ENCODE measurements at regions not wholly inside any gene's neighbourhood (a gene's known extent, or its start where the extent isn't known, plus 50 kb on each side); places are given as distances from the start of the nearest gene placed in this dataset.

DNA sequence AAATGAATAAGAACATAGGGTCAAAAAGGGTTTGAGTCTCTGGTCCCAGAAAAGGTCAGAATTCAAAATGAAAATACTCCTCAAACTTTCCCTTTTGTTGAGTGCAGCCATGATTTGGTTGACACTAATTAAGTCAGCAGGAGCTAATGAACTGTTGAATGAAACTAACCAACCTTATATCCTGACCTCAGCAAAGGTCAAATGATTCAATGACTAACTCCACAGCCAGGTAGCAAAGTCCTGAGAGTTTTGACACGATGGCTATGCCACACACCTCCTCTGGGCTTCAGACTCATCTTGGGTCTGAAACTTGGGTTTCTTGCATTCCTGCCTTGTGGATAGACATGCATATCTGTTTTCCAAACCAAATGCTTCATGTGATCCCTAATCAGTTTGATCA lies 172.3 kb downstream of the INO80D start:
- Histone ChIP-seq H3K27ac (ENCODE audit: low read depth, low read length) (no peak overlapping the region), H3K4me1 (ENCODE audit: insufficient read depth, low read length) (peaks cover 49% of the 10 kb centered on the region), H3K9ac (ENCODE audit: low read length) (no peak overlapping the region), H3K36me3 (ENCODE audit: insufficient read depth, low read length) (no peaks in the 10 kb centered on the region), H3K27me3 (ENCODE audit: control insufficient read depth in 1 of 2, insufficient read depth in 2 of 2, low read length in 2 of 2) (no peaks in the 10 kb centered on the region), H3K4me3 (ENCODE audit: low read depth in 1 of 2, low read length in 2 of 2) (no peak overlapping the region), H3K9me3 (ENCODE audit: low read length) (no peaks in the 10 kb centered on the region)

DNA sequence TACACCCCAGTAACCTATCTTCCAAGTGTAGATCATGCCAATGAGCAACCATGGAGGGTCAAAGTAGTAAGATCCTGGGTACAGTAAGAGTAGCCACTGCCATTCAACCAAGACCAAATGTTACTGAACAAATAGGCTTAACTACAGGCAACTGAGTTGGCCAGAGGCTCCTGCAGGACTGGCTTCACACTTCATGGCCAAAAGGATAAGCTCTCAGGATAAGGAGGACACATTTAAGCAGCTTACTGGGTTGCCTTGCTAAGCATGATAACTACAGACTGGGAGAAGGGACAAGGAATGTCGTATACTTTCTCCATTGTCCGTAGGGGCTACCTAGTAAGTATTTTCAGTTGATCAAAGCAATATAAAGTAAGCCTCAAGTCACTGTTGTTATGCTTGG lies 174.7 kb downstream of the INO80D start:
- no peak overlapping the region for H3K4me3 ChIP-seq (ENCODE audit: low read depth in 1 of 2, low read length in 2 of 2)
- no peaks in the 10 kb centered on the region for H3K36me3 ChIP-seq (ENCODE audit: insufficient read depth, low read length)
- no peaks in the 10 kb centered on the region for H3K27me3 ChIP-seq (ENCODE audit: control insufficient read depth in 1 of 2, insufficient read depth in 2 of 2, low read length in 2 of 2)

DNA sequence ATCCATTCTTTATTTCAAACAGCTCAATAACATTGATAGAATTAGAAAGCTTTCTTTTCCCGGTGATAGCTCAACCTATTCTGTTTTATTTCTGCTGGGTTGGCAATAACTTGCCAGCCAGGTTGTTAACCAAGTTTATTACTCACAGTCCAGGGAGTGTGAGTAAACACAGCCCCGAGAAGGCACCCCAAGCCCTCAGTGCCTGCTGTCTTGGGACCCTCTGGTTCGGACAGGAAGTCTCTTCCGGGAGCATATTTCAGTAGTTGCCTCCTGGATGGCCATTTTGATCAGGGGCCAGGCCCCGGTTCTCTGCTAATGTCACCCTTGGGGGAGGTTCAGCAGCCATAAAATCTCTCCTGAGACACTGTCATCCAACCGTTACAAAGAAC lies 176.8 kb downstream of the INO80D start:
- Histone ChIP-seq H3K4me1 (ENCODE audit: insufficient read depth, low read length) (peaks cover 38% of the 10 kb centered on the region), H3K4me3 (ENCODE audit: low read depth in 1 of 2, low read length in 2 of 2) (no peak overlapping the region), H3K27ac (ENCODE audit: low read depth, low read length) (peak overlapping the region; percentile 73), H3K27me3 (ENCODE audit: control insufficient read depth in 1 of 2, insufficient read depth in 2 of 2, low read length in 2 of 2) (no peaks in the 10 kb centered on the region), H3K36me3 (ENCODE audit: insufficient read depth, low read length) (no peaks in the 10 kb centered on the region), H3K9me3 (ENCODE audit: low read length) (no peaks in the 10 kb centered on the region), H3K9ac (ENCODE audit: low read length) (no peak overlapping the region)

More for the DNA sequence above, 174.7 kb downstream of the INO80D start:
- H3K9ac ChIP-seq (ENCODE audit: low read length) = no peak overlapping the region
- H3K4me1 ChIP-seq (ENCODE audit: insufficient read depth, low read length) = peaks cover 57% of the 10 kb centered on the region
- no peaks in the 10 kb centered on the region for H3K9me3 ChIP-seq (ENCODE audit: low read length)
- no peak overlapping the region for H3K27ac ChIP-seq (ENCODE audit: low read depth, low read length)

DNA sequence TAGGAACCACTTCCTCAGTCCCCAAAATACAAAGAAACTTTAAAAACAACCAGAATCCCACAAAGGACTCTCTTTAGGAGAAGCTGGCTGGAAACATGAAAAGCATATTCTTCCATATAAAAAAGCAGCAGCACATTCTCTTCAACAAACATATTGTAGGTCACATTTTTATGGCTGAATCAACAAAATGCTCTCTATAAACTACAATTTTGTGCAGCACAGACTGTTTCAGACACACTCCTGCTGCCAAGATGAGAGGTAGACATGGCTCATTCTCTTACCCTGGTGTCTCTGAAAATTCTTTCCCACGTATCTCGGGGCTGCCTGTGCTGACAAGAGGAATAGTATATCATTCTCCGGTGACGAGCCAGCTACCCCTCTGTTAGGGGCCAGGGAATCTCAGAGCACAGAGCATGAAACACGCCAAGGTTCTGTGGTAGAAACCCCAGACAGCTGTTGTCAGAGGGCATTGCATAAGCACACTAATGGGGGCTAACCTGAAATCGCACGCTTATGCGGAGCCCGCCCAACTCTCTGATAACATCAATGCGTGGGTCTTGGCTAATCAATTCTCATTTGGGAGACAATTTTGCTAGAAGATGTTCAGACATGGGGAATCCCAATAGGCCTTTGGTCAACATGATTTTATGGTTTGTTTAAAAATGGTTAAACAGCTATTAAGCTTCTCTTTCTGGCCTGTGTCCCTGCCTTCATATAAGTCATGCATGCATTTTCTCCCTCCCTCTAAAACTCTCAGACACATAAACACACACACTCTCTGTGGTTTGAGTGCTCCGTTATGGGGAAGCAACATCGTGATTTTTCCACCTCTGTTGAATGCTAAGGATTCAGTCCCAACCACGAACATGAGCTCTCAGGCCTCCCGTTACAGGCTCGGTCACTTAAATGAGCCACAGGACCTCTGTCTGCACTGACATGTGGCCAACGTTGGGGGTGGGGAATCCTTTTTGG lies 177.5 kb downstream of the INO80D start:
- Histone ChIP-seq H3K4me3 (ENCODE audit: low read depth in 1 of 2, low read length in 2 of 2) (no peak overlapping the region), H3K27ac (ENCODE audit: low read depth, low read length) (peak overlapping the region; percentile 73), H3K9me3 (ENCODE audit: low read length) (no peaks in the 10 kb centered on the region), H3K36me3 (ENCODE audit: insufficient read depth, low read length) (no peaks in the 10 kb centered on the region), H3K4me1 (ENCODE audit: insufficient read depth, low read length) (peaks cover 31% of the 10 kb centered on the region), H3K27me3 (ENCODE audit: control insufficient read depth in 1 of 2, insufficient read depth in 2 of 2, low read length in 2 of 2) (no peaks in the 10 kb centered on the region), H3K9ac (ENCODE audit: low read length) (no peak overlapping the region)

DNA sequence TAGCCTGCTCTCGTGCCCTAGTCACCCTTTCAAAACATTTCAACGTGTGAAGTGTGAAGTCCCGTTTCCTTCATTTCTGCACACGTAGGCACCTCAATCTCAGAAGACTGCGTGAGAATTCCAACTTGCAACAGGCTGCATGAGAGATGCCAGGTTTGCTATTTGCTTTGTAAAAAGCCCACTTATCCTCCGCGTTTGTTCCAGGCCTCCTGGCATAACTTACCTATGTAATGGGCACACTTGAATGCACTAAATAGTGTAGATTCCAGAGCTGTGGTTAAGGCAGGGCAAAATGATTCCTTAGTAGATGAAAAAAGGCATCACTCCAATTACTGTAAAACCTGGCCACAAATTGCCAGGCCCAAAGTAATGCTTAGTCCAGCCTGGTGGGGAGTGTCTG lies 179.6 kb downstream of the INO80D start:
- H3K27me3 ChIP-seq (ENCODE audit: control insufficient read depth in 1 of 2, insufficient read depth in 2 of 2, low read length in 2 of 2) = no peaks in the 10 kb centered on the region
- H3K9me3 ChIP-seq (ENCODE audit: low read length) = no peaks in the 10 kb centered on the region
- H3K4me1 ChIP-seq (ENCODE audit: insufficient read depth, low read length) = peaks cover 29% of the 10 kb centered on the region
- H3K9ac ChIP-seq (ENCODE audit: low read length) = no peak overlapping the region
- no peaks in the 10 kb centered on the region for H3K36me3 ChIP-seq (ENCODE audit: insufficient read depth, low read length)
- no peak overlapping the region for H3K4me3 ChIP-seq (ENCODE audit: low read depth in 1 of 2, low read length in 2 of 2)
- no peak overlapping the region for H3K27ac ChIP-seq (ENCODE audit: low read depth, low read length)

DNA sequence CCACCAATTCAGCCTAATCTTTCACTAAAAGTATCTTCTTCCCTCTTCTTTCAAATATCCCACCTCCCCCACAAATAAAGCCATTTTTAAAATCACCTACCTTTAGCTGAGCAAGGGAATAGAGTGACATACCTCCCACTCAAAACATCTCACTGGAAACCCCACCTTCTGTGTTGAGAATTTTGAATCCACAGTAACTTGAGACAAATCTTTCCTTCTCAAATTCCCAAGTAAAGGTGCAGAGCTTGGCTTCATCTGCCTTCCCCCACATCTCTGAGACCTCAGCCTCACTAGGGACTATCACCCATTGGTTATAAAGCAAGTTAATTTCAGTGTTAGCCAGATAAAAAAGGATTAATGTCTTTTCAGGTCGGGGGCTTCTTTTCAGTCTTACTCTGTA lies 180.4 kb downstream of the INO80D start:
- H3K27ac ChIP-seq (ENCODE audit: low read depth, low read length) = no peak overlapping the region
- H3K36me3 ChIP-seq (ENCODE audit: insufficient read depth, low read length) = no peaks in the 10 kb centered on the region
- no peak overlapping the region for H3K4me3 ChIP-seq (ENCODE audit: low read depth in 1 of 2, low read length in 2 of 2)
- peaks cover 27% of the 10 kb centered on the region for H3K4me1 ChIP-seq (ENCODE audit: insufficient read depth, low read length)
- H3K9me3 ChIP-seq (ENCODE audit: low read length) = no peaks in the 10 kb centered on the region
- H3K27me3 ChIP-seq (ENCODE audit: control insufficient read depth in 1 of 2, insufficient read depth in 2 of 2, low read length in 2 of 2) = no peaks in the 10 kb centered on the region
- H3K9ac ChIP-seq (ENCODE audit: low read length) = no peak overlapping the region

DNA sequence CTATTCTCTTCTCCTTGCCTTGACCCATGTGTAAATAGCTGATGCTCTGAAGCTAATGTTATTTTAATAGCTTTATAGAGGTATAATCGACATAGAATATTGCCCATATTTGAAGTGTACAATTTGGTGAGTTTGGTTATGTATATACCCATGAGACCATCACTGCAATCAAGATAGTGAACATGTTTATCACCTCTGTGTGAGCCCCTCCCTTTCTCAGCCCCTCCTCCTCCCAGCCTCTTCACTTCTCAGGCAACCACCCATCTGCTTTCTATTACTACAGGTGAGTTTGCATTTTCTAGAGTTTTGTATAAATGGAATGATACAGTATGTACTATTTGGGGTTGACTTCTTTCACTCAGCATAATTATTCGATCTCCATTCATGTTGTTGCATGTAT lies 181.1 kb downstream of the INO80D start:
- Histone ChIP-seq H3K4me1 (ENCODE audit: insufficient read depth, low read length) (peaks cover 20% of the 10 kb centered on the region), H3K27ac (ENCODE audit: low read depth, low read length) (no peak overlapping the region), H3K36me3 (ENCODE audit: insufficient read depth, low read length) (no peaks in the 10 kb centered on the region), H3K4me3 (ENCODE audit: low read depth in 1 of 2, low read length in 2 of 2) (no peak overlapping the region), H3K9me3 (ENCODE audit: low read length) (no peaks in the 10 kb centered on the region), H3K9ac (ENCODE audit: low read length) (no peak overlapping the region), H3K27me3 (ENCODE audit: control insufficient read depth in 1 of 2, insufficient read depth in 2 of 2, low read length in 2 of 2) (no peaks in the 10 kb centered on the region)

DNA sequence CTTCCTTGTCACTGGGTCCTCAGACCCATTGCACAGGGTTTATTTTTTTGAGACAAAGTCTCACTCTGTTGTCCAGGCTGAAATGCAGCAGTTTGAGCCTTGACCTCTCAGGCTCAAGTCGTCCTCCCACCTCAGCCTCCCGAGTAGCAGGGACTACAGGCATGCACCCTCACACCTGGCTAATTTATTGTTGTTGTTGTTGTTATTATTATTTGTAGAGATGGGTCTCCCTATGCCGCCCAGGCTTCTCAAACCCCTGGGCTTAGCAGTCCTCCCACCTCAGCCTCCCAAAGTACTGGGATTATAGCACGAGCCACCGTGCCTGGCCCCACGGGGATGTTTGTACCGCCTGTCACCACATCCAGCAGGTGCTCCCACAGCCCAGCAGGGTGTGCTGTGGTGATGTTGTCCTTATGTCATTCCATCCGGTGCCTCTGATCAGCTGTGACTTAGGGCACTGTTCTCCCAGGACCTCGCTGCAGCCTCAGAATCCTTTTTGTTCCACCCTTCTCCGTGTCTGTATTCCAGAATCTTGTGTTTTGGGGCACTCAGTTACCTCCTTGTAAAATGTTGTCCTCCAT lies 182.3 kb downstream of the INO80D start:
- Histone ChIP-seq H3K4me3 (ENCODE audit: low read depth in 1 of 2, low read length in 2 of 2) (no peak overlapping the region), H3K9me3 (ENCODE audit: low read length) (no peaks in the 10 kb centered on the region), H3K36me3 (ENCODE audit: insufficient read depth, low read length) (no peaks in the 10 kb centered on the region), H3K4me1 (ENCODE audit: insufficient read depth, low read length) (peaks cover 7% of the 10 kb centered on the region), H3K27me3 (ENCODE audit: control insufficient read depth in 1 of 2, insufficient read depth in 2 of 2, low read length in 2 of 2) (no peaks in the 10 kb centered on the region), H3K9ac (ENCODE audit: low read length) (no peak overlapping the region), H3K27ac (ENCODE audit: low read depth, low read length) (no peak overlapping the region)

DNA sequence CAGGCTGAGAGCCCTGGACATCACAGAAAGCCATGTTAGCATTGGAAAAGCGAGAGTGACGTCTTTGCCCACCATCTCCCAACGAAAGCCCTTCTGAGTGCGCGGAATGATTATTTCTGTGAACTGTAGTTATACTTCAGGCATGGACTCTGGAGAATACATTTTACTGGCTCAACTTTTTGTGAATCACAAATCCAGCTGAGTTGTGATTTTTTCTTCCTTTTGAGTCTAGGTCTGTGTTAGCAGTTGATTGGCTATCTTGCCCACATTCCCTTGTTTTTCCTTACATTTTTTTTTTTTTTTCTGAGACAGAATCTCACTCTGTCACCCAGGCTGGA lies 183.1 kb downstream of the INO80D start:
- no peaks in the 10 kb centered on the region for H3K9me3 ChIP-seq (ENCODE audit: low read length)
- no peak overlapping the region for H3K4me3 ChIP-seq (ENCODE audit: low read depth in 1 of 2, low read length in 2 of 2)
- no peak overlapping the region for H3K9ac ChIP-seq (ENCODE audit: low read length)
- no peaks in the 10 kb centered on the region for H3K27me3 ChIP-seq (ENCODE audit: control insufficient read depth in 1 of 2, insufficient read depth in 2 of 2, low read length in 2 of 2)
- H3K36me3 ChIP-seq (ENCODE audit: insufficient read depth, low read length) = no peaks in the 10 kb centered on the region
- H3K4me1 ChIP-seq (ENCODE audit: insufficient read depth, low read length) = no peaks in the 10 kb centered on the region
- no peak overlapping the region for H3K27ac ChIP-seq (ENCODE audit: low read depth, low read length)

DNA sequence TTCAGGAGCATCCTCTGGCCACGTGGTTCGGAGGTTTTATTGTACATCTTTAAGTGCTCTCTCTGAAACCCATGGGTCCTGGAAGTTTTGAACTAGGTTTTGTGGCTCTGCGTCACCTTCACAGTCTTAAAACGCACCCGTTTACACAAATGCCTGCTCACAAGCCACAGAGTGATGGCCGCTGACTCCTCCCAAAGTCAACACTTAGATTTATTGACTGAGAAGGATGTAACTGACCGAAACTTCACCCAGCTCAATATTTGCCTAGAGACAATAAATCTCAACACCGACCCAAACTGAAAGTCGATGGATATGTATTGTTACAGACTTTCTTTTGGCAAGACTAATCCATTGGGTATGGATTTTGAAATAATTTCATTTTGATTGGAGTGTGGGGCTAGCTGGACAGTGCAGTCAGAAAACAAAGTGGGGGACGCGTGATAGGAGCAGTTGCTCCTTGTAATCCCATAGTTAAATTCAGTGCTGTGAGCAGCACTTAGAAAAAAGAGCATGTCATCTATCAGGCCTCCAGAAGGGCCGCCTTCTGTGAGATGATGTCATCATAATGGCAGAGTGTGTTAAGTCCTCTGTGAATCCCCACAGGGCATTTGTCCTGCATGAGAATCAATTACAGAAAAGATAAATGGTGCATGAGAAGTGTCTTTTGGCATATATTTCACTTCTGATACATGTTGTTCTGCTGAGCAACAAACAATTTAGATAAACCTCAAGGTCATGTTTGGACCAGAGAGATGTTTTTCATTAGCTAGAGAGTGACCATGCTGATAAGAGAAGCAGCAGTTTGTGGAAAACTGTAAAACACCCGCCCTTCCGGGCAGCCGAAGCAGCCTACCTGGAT lies 183.7 kb downstream of the INO80D start:
- Histone ChIP-seq H3K27ac (ENCODE audit: low read depth, low read length) (no peak overlapping the region), H3K9me3 (ENCODE audit: low read length) (no peaks in the 10 kb centered on the region), H3K27me3 (ENCODE audit: control insufficient read depth in 1 of 2, insufficient read depth in 2 of 2, low read length in 2 of 2) (no peaks in the 10 kb centered on the region), H3K36me3 (ENCODE audit: insufficient read depth, low read length) (no peaks in the 10 kb centered on the region), H3K9ac (ENCODE audit: low read length) (no peak overlapping the region), H3K4me1 (ENCODE audit: insufficient read depth, low read length) (no peaks in the 10 kb centered on the region), H3K4me3 (ENCODE audit: low read depth in 1 of 2, low read length in 2 of 2) (no peak overlapping the region)

DNA sequence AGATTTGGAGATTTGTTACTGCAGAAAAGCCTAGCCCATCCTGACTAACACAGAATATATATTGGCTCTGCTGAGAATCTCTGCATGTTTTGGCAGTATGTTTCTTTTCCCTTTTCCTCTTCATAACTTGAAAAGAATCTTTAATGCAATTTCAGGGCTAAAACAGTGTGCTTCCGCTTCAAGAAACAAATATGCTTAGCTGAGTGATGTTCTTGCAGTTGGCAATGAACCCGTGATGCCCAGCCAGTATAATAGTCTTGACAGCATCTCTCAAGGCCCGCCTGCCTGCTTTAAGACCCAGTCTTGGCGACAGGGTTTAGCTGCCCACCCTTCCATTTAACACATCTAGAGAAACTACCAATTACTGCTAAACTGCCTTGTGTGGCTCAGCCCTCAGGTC lies 184.5 kb downstream of the INO80D start:
- Histone ChIP-seq H3K9ac (ENCODE audit: low read length) (no peak overlapping the region), H3K4me3 (ENCODE audit: low read depth in 1 of 2, low read length in 2 of 2) (no peak overlapping the region), H3K4me1 (ENCODE audit: insufficient read depth, low read length) (peaks cover 3% of the 10 kb centered on the region), H3K27me3 (ENCODE audit: control insufficient read depth in 1 of 2, insufficient read depth in 2 of 2, low read length in 2 of 2) (no peaks in the 10 kb centered on the region), H3K9me3 (ENCODE audit: low read length) (no peaks in the 10 kb centered on the region), H3K27ac (ENCODE audit: low read depth, low read length) (no peak overlapping the region), H3K36me3 (ENCODE audit: insufficient read depth, low read length) (no peaks in the 10 kb centered on the region)
